SK-N-SH (cell line): ENCODE measurements at regions not wholly inside any gene's neighbourhood (a gene's known extent, or its start where the extent isn't known, plus 50 kb on each side); places are given as distances from the start of the nearest gene placed in this dataset.

Experiments
- CTCF ChIA-PET: fragments of 300-600, 350-600 bp; formaldehyde crosslinking; extraction: SDS; loops from one replicate; lab custom pipeline; 2021; lab: Yijun Ruan, JAX
- POLR2A ChIA-PET: fragments of 350-600 bp; sonication (Branson Sonifier 250); formaldehyde crosslinking; extraction: SDS; loops from one replicate; lab custom pipeline; 2020; ENCODE audit warnings: antibody characterized with exemption, inconsistent platforms; lab: Yijun Ruan, JAX
- DNase-seq: peaks from one replicate; pipeline ENCODE4 v3.0.0; 2012
- H2AFZ ChIP-seq: fragments of 200-600 bp; sonication (generic); 2 replicates; pipeline ENCODE4 v1.8.1; 2016; ENCODE audit warnings: antibody characterized with exemption, mild to moderate bottlenecking, low read depth
- H3F3A ChIP-seq: fragments of 200-600 bp; sonication (generic); replicated peaks from 2 replicates; pipeline ENCODE3; 2016; ENCODE audit warnings: antibody characterized with exemption, mild to moderate bottlenecking; ENCODE audit not compliant: insufficient read depth
- H3K27ac ChIP-seq, 2 experiments: fragments of 200-500 bp in 1 of 2; fragments of 200-600 bp in 1 of 2; sonication (Bioruptor generic) in 1 of 2; sonication (generic), shearing (Covaris generic) in 1 of 2; 2 replicates each; pipeline versions ENCODE4 v1.5.1 to v1.6.1; 2014 to 2016; ENCODE audit warnings: low read depth in 2 of 2, inconsistent platforms in 1 of 2, low read length in 1 of 2, mild to moderate bottlenecking in 1 of 2, mixed read lengths in 1 of 2
- H3K27me3 ChIP-seq: fragments of 200-600 bp; sonication (generic), shearing (Covaris generic); 2 replicates; pipeline ENCODE4 v1.6.1; 2016; ENCODE audit warnings: mixed run types; ENCODE audit not compliant: insufficient read depth
- H3K36me3 ChIP-seq, 2 experiments: fragments of 200-500 bp in 1 of 2; fragments of 200-600 bp in 1 of 2; sonication (Bioruptor generic) in 1 of 2; sonication (generic) in 1 of 2; replicated peaks in 1 of 2; 2 replicates each; pipeline versions ENCODE3 to v1.5.1; 2014 to 2016; ENCODE audit warnings: low read length in 1 of 2, mild to moderate bottlenecking in 1 of 2; ENCODE audit not compliant: insufficient read depth in 2 of 2, control insufficient read depth in 1 of 2
- H3K4me1 ChIP-seq, 2 experiments: fragments of 200-500 bp in 1 of 2; fragments of 200-600 bp in 1 of 2; sonication (Bioruptor generic) in 1 of 2; sonication (generic), shearing (Covaris generic) in 1 of 2; 2 replicates each; pipeline versions ENCODE4 v1.5.1 to v1.6.1; 2014 to 2016; ENCODE audit warnings: low read depth in 1 of 2, low read length in 1 of 2, mixed run types in 1 of 2; ENCODE audit not compliant: insufficient read depth in 2 of 2, control insufficient read depth in 1 of 2
- H3K4me2 ChIP-seq: fragments of 200-600 bp; sonication (generic), shearing (Covaris generic); 2 replicates; pipeline ENCODE4 v1.6.1; 2017; ENCODE audit warnings: mixed run types
- H3K4me3 ChIP-seq, 2 experiments: fragments of 200-500 bp in 1 of 2; fragments of 200-600 bp in 1 of 2; sonication (Bioruptor generic) in 1 of 2; sonication (generic), shearing (Covaris generic) in 1 of 2; 2 replicates each; pipeline versions ENCODE4 v1.5.1 to v1.8.1; 2014 to 2016; ENCODE audit warnings: low read depth in 2 of 2, inconsistent platforms in 1 of 2, low read length in 1 of 2, mild to moderate bottlenecking in 1 of 2, mixed read lengths in 1 of 2, moderate library complexity in 1 of 2
- H3K79me2 ChIP-seq: fragments of 200-600 bp; sonication (generic); 2 replicates; pipeline ENCODE4 v1.8.1; 2017; ENCODE audit warnings: mild to moderate bottlenecking; ENCODE audit not compliant: insufficient read depth
- H3K9ac ChIP-seq: fragments of 200-600 bp; sonication (generic); 2 replicates; pipeline ENCODE4 v1.6.1; 2017; ENCODE audit warnings: mixed run types
- H3K9me2 ChIP-seq: fragments of 200-600 bp; sonication (generic); 2 replicates; pipeline ENCODE4 v1.6.1; 2017; ENCODE audit warnings: mixed run types
- H3K9me3 ChIP-seq: fragments of 200-600 bp; sonication (generic); 2 replicates; pipeline ENCODE4 v1.6.1; 2017; ENCODE audit warnings: mixed run types, mild to moderate bottlenecking, moderate library complexity
- H4K20me1 ChIP-seq: fragments of 200-600 bp; sonication (generic); 2 replicates; pipeline ENCODE4 v1.6.1; 2017; ENCODE audit warnings: mild to moderate bottlenecking, mixed run types; ENCODE audit not compliant: insufficient read depth
- CHD2 ChIP-seq: fragments of 150-350 bp; IDR thresholded peaks from 2 replicates; pipeline ENCODE4 v1.6.1; 2018; ENCODE audit warnings: low read length; ENCODE audit not compliant: partially characterized antibody
- EZH2phosphoT487 ChIP-seq: fragments of 200-600 bp; sonication (generic); IDR thresholded peaks from 2 replicates; pipeline ENCODE4 v1.6.1; 2017; ENCODE audit warnings: low read depth, mixed run types, mild to moderate bottlenecking, antibody characterized with exemption, moderate library complexity, borderline replicate concordance
- FOSL2 ChIP-seq: IDR thresholded peaks from 2 replicates; pipeline ENCODE4 v1.4.0; 2012; ENCODE audit warnings: low read depth, mild to moderate bottlenecking, moderate library complexity, borderline replicate concordance
- FOXJ3 ChIP-seq: sonication (generic); formaldehyde crosslinking; IDR thresholded peaks from 2 replicates; pipeline ENCODE4 v1.5.1; 2020; ENCODE audit warnings: mild to moderate bottlenecking, missing genetic modification reagents
- FOXM1 ChIP-seq: IDR thresholded peaks from 2 replicates; pipeline ENCODE4 v1.4.0; 2012; ENCODE audit warnings: low read depth, mild to moderate bottlenecking
- GABPA ChIP-seq: IDR thresholded peaks from 2 replicates; pipeline ENCODE4 v1.4.0; 2012; ENCODE audit warnings: low read depth, mild to moderate bottlenecking
- GATA2 ChIP-seq: sonication (generic); formaldehyde crosslinking; IDR thresholded peaks from 2 replicates; pipeline ENCODE4 v1.5.0; 2020; ENCODE audit warnings: mild to moderate bottlenecking, missing genetic modification reagents
- MEF2A ChIP-seq: IDR thresholded peaks from 2 replicates; pipeline ENCODE4 v1.4.0; 2012; ENCODE audit warnings: low read depth, borderline replicate concordance
- MXI1 ChIP-seq: IDR thresholded peaks from 2 replicates; pipeline ENCODE4 v1.6.1; 2012; ENCODE audit warnings: mild to moderate bottlenecking, low read depth, low read length, improper control_type of control experiment
- NRF1 ChIP-seq: IDR thresholded peaks from 2 replicates; pipeline ENCODE4 v1.6.1; 2012; ENCODE audit warnings: low read depth, mild to moderate bottlenecking, low read length
- PBX3 ChIP-seq: IDR thresholded peaks from 2 replicates; pipeline ENCODE4; 2012
- POLR2AphosphoS5 ChIP-seq: IDR thresholded peaks from 2 replicates; pipeline ENCODE4 v1.6.1; 2012; ENCODE audit warnings: low read depth, low read length
- RAD21 ChIP-seq: IDR thresholded peaks from 2 replicates; pipeline ENCODE4 v1.6.1; 2012; ENCODE audit warnings: mild to moderate bottlenecking, low read length
- RCOR1 ChIP-seq: fragments of 150-350 bp; IDR thresholded peaks from 2 replicates; pipeline ENCODE4 v1.6.1; 2017; ENCODE audit warnings: antibody characterized with exemption, low read length
- RFX5 ChIP-seq: IDR thresholded peaks from 2 replicates; pipeline ENCODE4 v1.6.1; 2012; ENCODE audit warnings: mild to moderate bottlenecking, improper control_type of control experiment, low read length
- RXRA ChIP-seq: IDR thresholded peaks from 2 replicates; pipeline ENCODE4 v1.4.0; 2012; ENCODE audit warnings: low read depth, mild to moderate bottlenecking, borderline replicate concordance
- SIN3A ChIP-seq: IDR thresholded peaks from 2 replicates; pipeline ENCODE4 v1.6.1; 2012; ENCODE audit warnings: low read depth, mild to moderate bottlenecking, low read length, moderate library complexity, borderline replicate concordance
- SMC3 ChIP-seq: IDR thresholded peaks from 2 replicates; pipeline ENCODE4 v1.6.1; 2012; ENCODE audit warnings: low read depth, low read length, improper control_type of control experiment
- TEAD4 ChIP-seq: IDR thresholded peaks from 2 replicates; pipeline ENCODE4 v1.4.0; 2012; ENCODE audit warnings: mild to moderate bottlenecking, borderline replicate concordance; ENCODE audit not compliant: insufficient read depth
- YY1 ChIP-seq: IDR thresholded peaks from 2 replicates; pipeline ENCODE4 v1.4.0; 2012; ENCODE audit warnings: low read depth, mild to moderate bottlenecking
- ZBTB33 ChIP-seq: IDR thresholded peaks from 2 replicates; pipeline ENCODE4 v1.4.0; 2012; ENCODE audit warnings: low read depth, borderline replicate concordance
- WGBS: methylation state at CpG from one replicate; pipeline ENCODE4 v1.1.6; 2017; ENCODE audit warnings: low lambda C conversion rate; 5-methylcytosine and 5-hydroxymethylcytosine counted together

- no peak for TF ChIP-seq YY1
- TF ChIP-seq PBX3 = no peak
- no peak for TF ChIP-seq SMC3
- no peak for TF ChIP-seq FOXM1
- no peak for TF ChIP-seq RAD21
- no peak for TF ChIP-seq RXRA
- TF ChIP-seq TEAD4 = no peak
- no peak for TF ChIP-seq RFX5
- no peak for TF ChIP-seq ZBTB33
- TF ChIP-seq GABPA = no peak
- TF ChIP-seq GATA2 (CRISPR knock-in tag) = no peak
- no peak for TF ChIP-seq MXI1
- TF ChIP-seq EZH2phosphoT487 = no peak
Measured at GRCh38 chr20:17888044-17888443, 80.5 kb downstream of the SNX5 start (continued).

- POLR2A ChIA-PET = interaction anchor here (0.6 kb wide), 1 partner anchor 42 kb away, joined by 3 read pairs; no protein-coding TSS in a partner anchor
- H3K27ac ChIP-seq = no peak overlapping the region
- no peaks in the 10 kb centered on the region for H3K9me3 ChIP-seq
- no peak overlapping the region for H3K9ac ChIP-seq
- DNase-seq = no peak
- no peaks in the 10 kb centered on the region for H3K9me2 ChIP-seq
- no peaks in the 10 kb centered on the region for H4K20me1 ChIP-seq
- H3K79me2 ChIP-seq = no peaks in the 10 kb centered on the region
- TF ChIP-seq SMC3 = no peak
- no peak for TF ChIP-seq PBX3
- no peak for TF ChIP-seq RXRA
- TF ChIP-seq EZH2phosphoT487 = no peak
- no peak for TF ChIP-seq POLR2AphosphoS5
- TF ChIP-seq NRF1 = no peak
- TF ChIP-seq SIN3A = no peak
- no peak for TF ChIP-seq RCOR1
- no peak for TF ChIP-seq MXI1
- TF ChIP-seq FOSL2 = no peak
- no peak for TF ChIP-seq MEF2A
- no peak for TF ChIP-seq FOXJ3 (CRISPR knock-in tag)
- no peak for TF ChIP-seq CHD2
- TF ChIP-seq YY1 = no peak
- TF ChIP-seq, all 33 proteins: peak for 0
- no peaks in the 10 kb centered on the region for H3K27me3 ChIP-seq
- CTCF ChIA-PET = interaction anchor here (0.8 kb wide), 1 partner anchor 206 kb away, joined by 3 read pairs; no protein-coding TSS in a partner anchor
- peaks cover 0 to 5% of the 10 kb centered on the region in 2 experiments; a peak in 1 of 4 replicates for H3K4me1 ChIP-seq
- H3K4me3 ChIP-seq = no peak overlapping the region
- H2AFZ ChIP-seq = no peak overlapping the region
- no peak overlapping the region for H3K4me2 ChIP-seq
- no peaks in the 10 kb centered on the region for H3K36me3 ChIP-seq
- H3F3A ChIP-seq = no peaks in the 10 kb centered on the region
- WGBS = 66% methylated on average over 10 of the region's 10 CpGs
Measured at GRCh38 chr20:17887331-17888030, 81.1 kb downstream of the SNX5 start.
